LNCAP (cell line): ENCODE measurements at regions not wholly inside any gene's neighbourhood (a gene's known extent, or its start where the extent isn't known, plus 50 kb on each side); places are given as distances from the start of the nearest gene placed in this dataset.

Source experiments
- TF ChIP-seq, protein P1 (sequence below): fragments of 450-650 bp; IDR thresholded peaks from 2 replicates; pipeline ENCODE4 v1.5.1; 2017; ENCODE audit warnings: mild to moderate bottlenecking

DNA sequence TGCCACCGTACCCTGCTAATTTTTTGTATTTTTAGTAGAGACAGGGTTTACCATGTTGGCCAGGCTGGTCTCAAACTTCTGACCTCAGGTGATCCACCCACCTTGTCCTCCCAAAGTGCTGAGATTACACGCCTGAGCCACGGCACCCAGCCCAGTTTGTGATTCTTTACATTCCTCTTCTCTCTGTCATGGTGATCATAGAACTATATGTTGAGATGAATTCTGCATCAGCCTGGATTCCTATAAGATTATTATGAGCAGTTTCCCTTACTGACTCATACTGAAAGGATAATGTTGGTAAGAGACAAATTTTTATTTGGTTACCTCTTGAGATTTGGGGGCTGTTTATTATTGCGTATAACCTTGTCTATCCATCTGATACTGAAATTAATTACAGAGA lies 121.5 kb upstream of the CSNK1A1L start:
- TF ChIP-seq, protein P1, sequence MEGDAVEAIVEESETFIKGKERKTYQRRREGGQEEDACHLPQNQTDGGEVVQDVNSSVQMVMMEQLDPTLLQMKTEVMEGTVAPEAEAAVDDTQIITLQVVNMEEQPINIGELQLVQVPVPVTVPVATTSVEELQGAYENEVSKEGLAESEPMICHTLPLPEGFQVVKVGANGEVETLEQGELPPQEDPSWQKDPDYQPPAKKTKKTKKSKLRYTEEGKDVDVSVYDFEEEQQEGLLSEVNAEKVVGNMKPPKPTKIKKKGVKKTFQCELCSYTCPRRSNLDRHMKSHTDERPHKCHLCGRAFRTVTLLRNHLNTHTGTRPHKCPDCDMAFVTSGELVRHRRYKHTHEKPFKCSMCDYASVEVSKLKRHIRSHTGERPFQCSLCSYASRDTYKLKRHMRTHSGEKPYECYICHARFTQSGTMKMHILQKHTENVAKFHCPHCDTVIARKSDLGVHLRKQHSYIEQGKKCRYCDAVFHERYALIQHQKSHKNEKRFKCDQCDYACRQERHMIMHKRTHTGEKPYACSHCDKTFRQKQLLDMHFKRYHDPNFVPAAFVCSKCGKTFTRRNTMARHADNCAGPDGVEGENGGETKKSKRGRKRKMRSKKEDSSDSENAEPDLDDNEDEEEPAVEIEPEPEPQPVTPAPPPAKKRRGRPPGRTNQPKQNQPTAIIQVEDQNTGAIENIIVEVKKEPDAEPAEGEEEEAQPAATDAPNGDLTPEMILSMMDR = no peak

DNA sequence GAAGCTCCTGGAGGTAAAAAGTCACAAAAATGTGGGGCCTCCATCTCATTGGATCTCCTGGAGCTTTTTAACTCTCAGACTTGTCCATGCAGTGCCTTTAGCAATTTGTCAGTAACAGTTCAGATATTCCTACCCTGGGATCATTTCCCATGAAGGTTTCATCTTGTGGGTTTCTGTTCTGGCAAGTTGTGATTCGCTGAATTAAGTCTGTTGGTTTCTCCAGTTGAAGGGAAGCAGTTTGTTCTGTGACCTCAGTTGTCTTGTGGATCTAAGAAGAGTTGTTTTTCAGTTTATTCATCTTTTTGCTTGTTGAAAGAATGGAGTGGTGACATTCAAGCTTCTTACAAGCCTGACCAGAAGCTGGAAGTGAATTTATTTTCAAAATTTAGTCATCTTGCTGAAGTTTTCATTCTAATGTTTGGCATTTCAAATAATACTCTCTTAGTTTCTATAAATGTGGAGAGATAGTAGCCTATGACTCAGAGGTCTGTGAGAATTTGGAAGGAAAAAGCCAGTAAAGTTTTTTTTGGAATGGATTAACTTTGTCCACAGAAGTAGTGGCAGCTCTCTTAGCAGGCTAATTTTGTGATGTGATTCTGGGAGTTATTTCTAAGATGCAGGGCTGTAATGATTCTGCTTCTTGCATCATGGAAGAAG lies 120.1 kb upstream of the CSNK1A1L start:
- TF ChIP-seq, protein P1 = no peak

DNA sequence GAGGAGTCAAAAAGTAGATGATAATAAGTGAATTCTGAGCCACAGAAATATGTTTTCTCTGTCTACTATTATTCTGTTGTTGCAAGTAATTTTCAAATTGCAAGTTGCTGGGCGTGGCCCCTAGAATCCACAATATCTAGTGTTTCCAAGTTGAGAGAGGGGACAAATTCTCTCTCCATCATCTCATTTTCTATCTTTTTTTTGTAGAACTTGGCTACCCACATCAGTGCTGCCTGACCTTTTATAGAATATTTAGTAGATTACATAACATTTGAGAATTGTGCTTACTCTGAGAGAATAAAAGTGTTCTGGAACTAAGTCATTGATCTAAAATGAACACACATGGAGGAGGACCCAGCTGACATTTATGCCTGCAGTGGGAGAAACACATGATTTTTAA lies 110.9 kb upstream of the CSNK1A1L start:
- TF ChIP-seq, protein P1 = no peak

DNA sequence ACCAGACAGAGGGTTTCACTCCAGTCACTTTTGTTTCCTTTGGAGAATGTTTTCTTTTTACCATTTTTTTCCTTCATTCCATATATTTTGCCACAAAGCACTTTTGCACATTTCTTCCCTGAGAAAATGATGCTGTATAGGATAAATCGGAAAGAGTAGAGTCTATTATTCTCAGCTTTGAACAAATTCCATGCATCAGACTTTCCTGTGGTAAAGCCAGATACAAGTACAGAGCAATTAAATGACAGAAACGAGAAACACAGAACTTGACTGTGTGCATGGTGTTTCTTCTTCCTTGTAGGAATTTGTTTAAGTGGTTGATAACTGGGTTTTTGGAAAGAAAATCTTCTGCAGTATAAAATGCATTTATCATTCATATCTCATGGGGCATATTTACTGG lies 107.4 kb upstream of the CSNK1A1L start:
- TF ChIP-seq, protein P1 = no peak

DNA sequence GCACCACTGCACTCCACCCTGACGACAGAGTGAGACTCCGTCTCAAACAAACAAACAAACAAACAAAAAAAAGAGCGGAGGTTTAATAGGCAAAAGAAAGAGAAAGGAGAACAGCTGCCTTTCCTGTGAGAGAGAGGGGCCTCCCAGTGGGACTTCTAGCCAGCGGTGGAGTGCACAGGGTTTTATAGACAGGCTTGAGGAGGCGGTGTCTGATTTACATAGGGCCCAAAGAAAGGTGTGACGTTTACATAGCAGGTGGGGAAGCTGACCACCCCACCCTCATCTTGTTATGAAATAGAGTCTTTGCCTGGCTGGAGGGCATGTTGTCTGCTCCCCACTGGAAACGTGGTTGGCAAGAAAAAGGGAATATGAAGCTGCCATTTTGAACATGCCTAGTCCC lies 106.0 kb upstream of the CSNK1A1L start:
- TF ChIP-seq, protein P1 = no peak

DNA sequence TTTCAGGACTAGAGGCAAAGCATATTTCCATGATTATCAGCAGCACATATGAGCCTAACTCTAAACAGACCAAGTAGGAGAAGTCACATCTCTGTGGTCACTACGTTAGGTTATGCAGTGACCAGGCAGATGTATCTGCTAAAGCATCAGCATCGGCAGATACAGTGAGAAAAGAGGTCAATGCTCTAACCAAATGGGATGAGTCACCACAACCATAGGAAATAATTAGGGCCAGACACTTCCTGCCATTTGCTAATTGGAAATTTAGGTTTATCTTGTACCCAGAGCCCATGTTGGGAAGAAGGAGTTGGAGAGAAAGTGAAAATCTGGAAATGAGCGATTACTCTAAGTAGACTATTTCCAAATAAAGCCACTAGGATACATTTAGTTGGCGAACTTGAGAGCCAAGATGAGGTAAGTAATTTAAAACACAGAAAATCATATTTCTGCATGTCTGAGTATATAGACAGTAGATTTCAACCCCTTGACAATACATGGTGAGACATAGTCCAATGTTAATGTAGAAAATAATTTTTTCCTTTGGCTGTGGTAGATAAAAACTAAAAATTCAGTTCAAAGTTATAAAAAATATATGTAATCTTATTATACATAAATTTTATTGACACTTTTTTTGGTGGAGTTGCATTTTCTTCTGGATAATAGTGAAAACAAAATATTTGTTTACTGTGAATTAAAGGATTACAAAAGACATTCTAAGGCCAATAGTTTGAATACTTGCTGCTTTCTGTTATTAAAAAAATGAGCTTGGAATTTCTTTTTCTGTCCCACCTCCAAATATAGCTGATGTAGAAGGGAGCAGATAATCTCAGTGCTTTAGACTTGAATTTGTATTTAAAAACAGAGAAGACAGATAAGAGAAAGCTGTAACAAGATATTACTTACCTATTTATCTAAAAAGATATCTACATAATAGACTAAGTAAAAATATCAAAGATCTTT lies 104.4 kb upstream of the CSNK1A1L start:
- TF ChIP-seq, protein P1 = no peak

DNA sequence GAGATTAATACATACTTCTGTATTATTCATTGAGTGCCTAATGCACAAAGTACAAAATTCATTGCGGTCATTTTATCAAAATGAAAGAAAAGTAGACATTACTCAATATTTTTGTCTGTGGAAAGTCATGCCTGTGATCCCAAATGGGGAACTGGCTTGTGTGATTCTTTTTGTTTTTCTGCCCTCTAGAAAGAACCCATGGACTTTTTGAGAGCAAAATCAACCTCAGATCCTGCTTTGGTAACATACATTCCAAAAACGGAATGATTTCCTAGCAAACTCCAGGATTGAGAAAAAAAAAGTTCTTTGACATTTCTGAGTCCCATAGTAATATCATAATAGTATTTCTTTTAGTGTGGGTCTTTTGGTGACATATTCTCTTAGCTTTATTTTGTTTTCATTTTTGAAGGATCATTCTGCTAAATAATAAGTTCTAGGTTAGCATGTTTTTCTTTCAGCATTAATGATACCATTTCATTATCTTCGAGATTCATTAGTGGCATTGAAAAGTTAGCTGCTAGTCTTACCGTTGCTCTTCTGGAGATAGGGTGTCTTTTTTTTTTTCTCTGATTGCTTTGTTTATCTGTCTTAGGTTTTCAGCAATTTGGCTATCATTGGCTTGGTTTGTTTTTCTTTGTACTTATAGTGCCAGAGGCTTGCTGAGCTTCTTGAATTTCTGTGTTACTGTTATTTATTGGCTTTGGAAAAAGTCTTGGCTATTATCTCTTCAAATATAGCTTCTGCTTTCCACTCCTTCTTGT lies 102.4 kb upstream of the CSNK1A1L start:
- TF ChIP-seq, protein P1 = no peak
